Mesenchymal stem cell (in vitro differentiated cells and primary cell): ENCODE measurements at regions not wholly inside any gene's neighbourhood (a gene's known extent, or its start where the extent isn't known, plus 50 kb on each side); places are given as distances from the start of the nearest gene placed in this dataset.

Experiments used
- DNase-seq: peaks from one replicate; pipeline ENCODE4 v3.0.0-alpha.2; 2013
- H2AFZ ChIP-seq: one replicate; pipeline ENCODE4 v1.6.1; 2013; ENCODE audit warnings: low read depth, mild to moderate bottlenecking, control low read depth, inconsistent platforms, low read length, moderate library complexity
- H2AK5ac ChIP-seq: 2 replicates; pipeline ENCODE4 v1.6.1; 2013; ENCODE audit warnings: low read length, moderate library complexity, mild to moderate bottlenecking, inconsistent platforms; ENCODE audit not compliant: severe bottlenecking
- H2BK120ac ChIP-seq: one replicate; pipeline ENCODE4 v1.6.1; 2013; ENCODE audit warnings: low read depth, mild to moderate bottlenecking, inconsistent platforms, low read length, moderate library complexity
- H2BK12ac ChIP-seq, 2 experiments: one replicate each; pipeline ENCODE4 v1.6.1; 2013; ENCODE audit warnings: inconsistent platforms in 2 of 2, low read length in 2 of 2, mild to moderate bottlenecking in 2 of 2, moderate library complexity in 2 of 2, control low read depth in 1 of 2
- H2BK15ac ChIP-seq: one replicate; pipeline ENCODE4 v1.6.1; 2013; ENCODE audit warnings: mild to moderate bottlenecking, low read depth, inconsistent platforms; ENCODE audit not compliant: poor library complexity, severe bottlenecking
- H2BK5ac ChIP-seq: 2 replicates; pipeline ENCODE4 v1.6.1; 2013; ENCODE audit warnings: low read depth, mild to moderate bottlenecking, low read length, control low read depth, inconsistent platforms; ENCODE audit not compliant: poor library complexity, severe bottlenecking
- H3K14ac ChIP-seq, 2 experiments: one replicate each; pipeline ENCODE4 v1.6.1; 2013; ENCODE audit warnings: inconsistent platforms in 2 of 2, low read length in 2 of 2, control low read depth in 1 of 2, mild to moderate bottlenecking in 1 of 2, moderate library complexity in 1 of 2
- H3K18ac ChIP-seq, 2 experiments: one replicate each; pipeline ENCODE4 v1.6.1; 2013; ENCODE audit warnings: inconsistent platforms in 2 of 2, low read length in 2 of 2, control low read depth in 1 of 2, low read depth in 1 of 2, mild to moderate bottlenecking in 1 of 2
- H3K23ac ChIP-seq, 2 experiments: one replicate each; pipeline ENCODE4 v1.6.1; 2013; ENCODE audit warnings: inconsistent platforms in 2 of 2, low read length in 2 of 2, mild to moderate bottlenecking in 2 of 2, moderate library complexity in 2 of 2, control low read depth in 1 of 2
- H3K27ac ChIP-seq: 2 replicates; pipeline ENCODE4 v1.5.1; 2013; ENCODE audit warnings: mild to moderate bottlenecking, moderate library complexity, low read length, control low read depth, inconsistent platforms; ENCODE audit not compliant: poor library complexity, severe bottlenecking
- H3K27me3 ChIP-seq, 2 experiments: 2 replicates each; pipeline versions ENCODE4 v1.6.1 to v1.7.0; 2013; ENCODE audit warnings: low read length in 2 of 2, mild to moderate bottlenecking in 2 of 2, moderate library complexity in 2 of 2, control low read depth in 1 of 2, inconsistent platforms in 1 of 2; ENCODE audit not compliant: control insufficient read depth in 1 of 2, insufficient read depth in 1 of 2
- H3K36me3 ChIP-seq, 2 experiments: 2 replicates each; pipeline versions ENCODE4 v1.6.1 to v1.7.0; 2013; ENCODE audit warnings: low read length in 2 of 2, control low read depth in 1 of 2, inconsistent platforms in 1 of 2, low read depth in 1 of 2, mild to moderate bottlenecking in 1 of 2; ENCODE audit not compliant: insufficient read depth in 2 of 2, control insufficient read depth in 1 of 2
- H3K4ac ChIP-seq, 2 experiments: one replicate each; pipeline ENCODE4 v1.6.1; 2013; ENCODE audit warnings: inconsistent platforms in 2 of 2, low read length in 2 of 2, mild to moderate bottlenecking in 2 of 2, moderate library complexity in 2 of 2, control low read depth in 1 of 2, low read depth in 1 of 2
- H3K4me1 ChIP-seq: 2 replicates; pipeline ENCODE4 v1.6.1; 2013; ENCODE audit warnings: low read depth, low read length, control low read depth; ENCODE audit not compliant: control insufficient read depth, insufficient read depth
- H3K4me2 ChIP-seq: 2 replicates; pipeline ENCODE4 v1.6.1; 2013; ENCODE audit warnings: low read length, mild to moderate bottlenecking, inconsistent platforms; ENCODE audit not compliant: poor library complexity, severe bottlenecking
- H3K4me3 ChIP-seq, 2 experiments: 2 replicates each; pipeline versions ENCODE4 v1.5.1 to v1.7.0; 2013; ENCODE audit warnings: low read length in 2 of 2, mild to moderate bottlenecking in 2 of 2, control low read depth in 1 of 2, low read depth in 1 of 2; ENCODE audit not compliant: insufficient read depth in 1 of 2
- H3K79me1 ChIP-seq: replicated peaks from 2 replicates; pipeline ENCODE4 v1.6.1; 2013; ENCODE audit warnings: mild to moderate bottlenecking, control low read depth, low read length, inconsistent platforms; ENCODE audit not compliant: poor library complexity, severe bottlenecking
- H3K9ac ChIP-seq: 2 replicates; pipeline ENCODE4 v1.7.0; 2013; ENCODE audit warnings: mild to moderate bottlenecking, low read length, moderate library complexity
- H3K9me3 ChIP-seq: 2 replicates; pipeline ENCODE4 v1.7.0; 2013; ENCODE audit warnings: mild to moderate bottlenecking, low read length; ENCODE audit not compliant: control insufficient read depth
- H4K8ac ChIP-seq: one replicate; pipeline ENCODE4 v1.6.1; 2013; ENCODE audit warnings: inconsistent platforms, mild to moderate bottlenecking, low read length, moderate library complexity
- H4K91ac ChIP-seq: one replicate; pipeline ENCODE4 v1.6.1; 2013; ENCODE audit warnings: mild to moderate bottlenecking, low read length, inconsistent platforms
- WGBS: methylation state at CpG from one replicate; pipeline ENCODE4 v1.1.7; 2013; ENCODE audit warnings: mixed read lengths; 5-methylcytosine and 5-hydroxymethylcytosine counted together

GRCh38 chr14:36057452-36058116 is 118.9 kb downstream of the PTCSC3 start:
- Histone ChIP-seq H4K8ac (no peak overlapping the region), H2AK5ac (no peak overlapping the region), H3K79me1 (no peaks in the 10 kb centered on the region), H3K4me1 (peaks cover 5% of the 10 kb centered on the region), H2BK12ac (no peak overlapping the region), H3K27me3 (peaks cover 5 to 21% of the 10 kb centered on the region in 2 experiments), H3K18ac (no peak overlapping the region), H3K4me3 (no peak overlapping the region), H3K36me3 (no peaks in the 10 kb centered on the region), H4K91ac (no peak overlapping the region), H3K4ac (no peak overlapping the region), H3K14ac (no peak overlapping the region), H2BK120ac (no peak overlapping the region), H3K27ac (no peak overlapping the region), H3K4me2 (no peak overlapping the region), H3K23ac (no peak overlapping the region), H2BK5ac (no peak overlapping the region), H3K9me3 (no peaks in the 10 kb centered on the region), H3K9ac (no peak overlapping the region), H2BK15ac (no peak overlapping the region), H2AFZ (no peak overlapping the region)
- WGBS, result 78% methylated on average over 3 of the region's 7 CpGs
- no peak for DNase-seq

GRCh38 chr14:36056845-36057244 is 119.7 kb downstream of the PTCSC3 start:
- Histone ChIP-seq H4K8ac (no peak overlapping the region), H3K36me3 (no peaks in the 10 kb centered on the region), H2AK5ac (no peak overlapping the region), H3K27ac (no peak overlapping the region), H2BK5ac (no peak overlapping the region), H2BK15ac (no peak overlapping the region), H3K79me1 (no peaks in the 10 kb centered on the region), H2AFZ (no peak overlapping the region), H3K9ac (no peak overlapping the region), H3K9me3 (no peaks in the 10 kb centered on the region), H3K4me3 (no peak overlapping the region), H3K14ac (no peak overlapping the region), H3K4me1 (peaks cover 5% of the 10 kb centered on the region), H3K27me3 (peaks cover 4 to 14% of the 10 kb centered on the region in 2 experiments), H3K23ac (no peak overlapping the region), H2BK12ac (no peak overlapping the region), H3K4me2 (no peak overlapping the region), H3K4ac (no peak overlapping the region), H2BK120ac (no peak overlapping the region), H3K18ac (no peak overlapping the region), H4K91ac (no peak overlapping the region)
- no peak for DNase-seq
- WGBS, result 67% methylated on average over 3 of the region's 3 CpGs

GRCh38 chr14:36055681-36056225 is 120.8 kb downstream of the PTCSC3 start:
- Histone ChIP-seq H3K4me2 (no peak overlapping the region), H2AFZ (no peak overlapping the region), H3K23ac (no peak overlapping the region), H2BK15ac (no peak overlapping the region), H2BK5ac (no peak overlapping the region), H3K18ac (no peak overlapping the region), H3K79me1 (no peaks in the 10 kb centered on the region), H2BK120ac (no peak overlapping the region), H3K27ac (no peak overlapping the region), H3K4ac (no peak overlapping the region), H3K36me3 (no peaks in the 10 kb centered on the region), H4K8ac (no peak overlapping the region), H2BK12ac (no peak overlapping the region), H3K27me3 (peaks cover 4 to 14% of the 10 kb centered on the region in 2 experiments), H3K4me3 (no peak overlapping the region), H3K9me3 (no peaks in the 10 kb centered on the region), H3K9ac (no peak overlapping the region), H4K91ac (no peak overlapping the region), H3K4me1 (peaks cover 5% of the 10 kb centered on the region), H2AK5ac (no peak overlapping the region), H3K14ac (no peak overlapping the region)
- no peak for DNase-seq
- 42% methylated on average over 3 of the region's 3 CpGs for WGBS

GRCh38 chr14:36055052-36055378 is 121.5 kb downstream of the PTCSC3 start:
- no peak overlapping the region for H3K4ac ChIP-seq

More at GRCh38 chr14:36055052-36055378, 121.5 kb downstream of the PTCSC3 start:
- no peak overlapping the region for H2AFZ ChIP-seq
- H2BK5ac ChIP-seq, result no peak overlapping the region
- no peak overlapping the region for H2AK5ac ChIP-seq
- no peak overlapping the region for H3K27ac ChIP-seq
- H2BK120ac ChIP-seq, result no peak overlapping the region
- H4K91ac ChIP-seq, result no peak overlapping the region
- no peaks in the 10 kb centered on the region for H3K79me1 ChIP-seq
- H2BK12ac ChIP-seq, result no peak overlapping the region
- 57% methylated on average over 3 of the region's 3 CpGs for WGBS
- peaks cover 5% of the 10 kb centered on the region for H3K4me1 ChIP-seq
- no peak overlapping the region for H3K14ac ChIP-seq
- no peak overlapping the region for H3K9ac ChIP-seq
- H4K8ac ChIP-seq, result no peak overlapping the region
- H3K23ac ChIP-seq, result no peak overlapping the region
- no peak for DNase-seq
- H2BK15ac ChIP-seq, result no peak overlapping the region
- H3K36me3 ChIP-seq, result no peaks in the 10 kb centered on the region
- H3K4me2 ChIP-seq, result no peak overlapping the region
- H3K27me3 ChIP-seq, result peaks cover 4 to 14% of the 10 kb centered on the region in 2 experiments
- no peak overlapping the region for H3K4me3 ChIP-seq
- H3K18ac ChIP-seq, result no peak overlapping the region
- H3K9me3 ChIP-seq, result no peaks in the 10 kb centered on the region
